Sigmoid colon (tissue), 3 donors: ENCODE measurements at regions not wholly inside any gene's neighbourhood (a gene's known extent, or its start where the extent isn't known, plus 50 kb on each side); places are given as distances from the start of the nearest gene placed in this dataset.

Experiments used
- POLR2A ChIP-seq, 2 donors: fragments of 450-650 bp; IDR thresholded peaks; one replicate each; pipeline ENCODE4 v1.6.1; 2016; ENCODE audit warnings: antibody characterized with exemption in 2 of 2, mild to moderate bottlenecking in 2 of 2, moderate library complexity in 2 of 2
- TF ChIP-seq, protein P1 (sequence below), 4 experiments: fragments of 450-650 bp in 3 of 4; fragments of 200-600 bp in 1 of 4; IDR thresholded peaks; one replicate each; pipeline ENCODE4 v1.5.1; 2016 to 2019; ENCODE audit warnings: antibody characterized with exemption in 4 of 4, mild to moderate bottlenecking in 3 of 4, moderate library complexity in 2 of 4

DNA sequence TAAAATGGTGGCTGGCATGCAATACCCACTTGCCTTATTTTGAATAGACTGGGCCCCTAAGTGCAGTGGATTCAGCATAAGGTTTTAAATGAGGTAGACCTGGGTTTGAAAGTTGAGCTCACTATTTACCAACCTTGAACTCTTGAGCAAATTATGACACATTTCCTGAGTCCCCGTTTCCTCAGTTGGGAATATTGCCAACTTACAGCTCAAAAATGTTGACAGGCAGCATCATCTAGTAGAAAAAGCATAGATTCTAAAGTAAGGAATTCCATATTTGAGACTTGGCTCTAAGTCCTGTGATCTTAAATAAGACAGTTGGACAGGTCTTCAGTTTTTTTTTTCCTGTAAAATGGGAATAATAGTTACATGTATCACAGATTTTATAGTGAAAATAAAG, 305.5 kb downstream of the ACTR3B start:
- TF ChIP-seq, protein P1, sequence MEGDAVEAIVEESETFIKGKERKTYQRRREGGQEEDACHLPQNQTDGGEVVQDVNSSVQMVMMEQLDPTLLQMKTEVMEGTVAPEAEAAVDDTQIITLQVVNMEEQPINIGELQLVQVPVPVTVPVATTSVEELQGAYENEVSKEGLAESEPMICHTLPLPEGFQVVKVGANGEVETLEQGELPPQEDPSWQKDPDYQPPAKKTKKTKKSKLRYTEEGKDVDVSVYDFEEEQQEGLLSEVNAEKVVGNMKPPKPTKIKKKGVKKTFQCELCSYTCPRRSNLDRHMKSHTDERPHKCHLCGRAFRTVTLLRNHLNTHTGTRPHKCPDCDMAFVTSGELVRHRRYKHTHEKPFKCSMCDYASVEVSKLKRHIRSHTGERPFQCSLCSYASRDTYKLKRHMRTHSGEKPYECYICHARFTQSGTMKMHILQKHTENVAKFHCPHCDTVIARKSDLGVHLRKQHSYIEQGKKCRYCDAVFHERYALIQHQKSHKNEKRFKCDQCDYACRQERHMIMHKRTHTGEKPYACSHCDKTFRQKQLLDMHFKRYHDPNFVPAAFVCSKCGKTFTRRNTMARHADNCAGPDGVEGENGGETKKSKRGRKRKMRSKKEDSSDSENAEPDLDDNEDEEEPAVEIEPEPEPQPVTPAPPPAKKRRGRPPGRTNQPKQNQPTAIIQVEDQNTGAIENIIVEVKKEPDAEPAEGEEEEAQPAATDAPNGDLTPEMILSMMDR (IDR thresholded peaks at IDR 0.05) = no peak
- no peak for TF ChIP-seq POLR2A (IDR thresholded peaks at IDR 0.05)
